Stimulated activated CD8-positive, alpha-beta memory T cell treated with anti-CD3 and anti-CD28 coated beads, Interleukin-15, amount 100 ng/mL, for 4 hours (primary cell): ENCODE measurements at regions not wholly inside any gene's neighbourhood (a gene's known extent, or its start where the extent isn't known, plus 50 kb on each side); places are given as distances from the start of the nearest gene placed in this dataset.
"Not testable (repeated sequence)": the region's sequence is repeated elsewhere in the genome, so short reads cannot be mapped to it uniquely, and the experiment has no call there.

Source experiments
- DNase-seq, 2 donors: peaks; one replicate each; pipeline ENCODE4 v3.0.0-alpha.2; 2020; ENCODE audit warnings: low read depth in 2 of 2

GRCh38 chr13:33340631-33341030, 55.1 kb upstream of the STARD13 start:
- no peak for DNase-seq

GRCh38 chr13:33341861-33342452, 56.4 kb upstream of the STARD13 start:
- DNase-seq = no peak

- DNase-seq = no peak
These were observed 60.3 kb upstream of the STARD13 start for GRCh38 chr13:33345842-33346241.

- DNase-seq = no peak
These were observed 62.3 kb upstream of the STARD13 start for GRCh38 chr13:33347861-33348260.

- DNase-seq = no peak
These were observed 62.8 kb upstream of the STARD13 start for GRCh38 chr13:33348366-33348765.

- no peak for DNase-seq
These were observed 63.9 kb upstream of the STARD13 start for GRCh38 chr13:33349288-33349985.

- DNase-seq = no peak
These were observed 64.7 kb upstream of the STARD13 start for GRCh38 chr13:33349986-33350826.

GRCh38 chr13:33351319-33351718, 65.8 kb upstream of the STARD13 start:
- DNase-seq = no peak

- no peak for DNase-seq
These were observed 66.5 kb upstream of the STARD13 start for GRCh38 chr13:33352041-33352440.

- no peak for DNase-seq
These were observed 67.0 kb upstream of the STARD13 start for GRCh38 chr13:33352526-33352925.

- no peak for DNase-seq
These were observed 67.7 kb upstream of the STARD13 start for GRCh38 chr13:33353210-33353609.

- DNase-seq = no peak
These were observed 68.1 kb upstream of the STARD13 start for GRCh38 chr13:33353646-33354045.

GRCh38 chr13:33355201-33355895, 69.8 kb upstream of the STARD13 start:
- no peak for DNase-seq

- DNase-seq = not testable (repeated sequence)
These were observed 72.5 kb upstream of the STARD13 start for GRCh38 chr13:33358076-33358475.

GRCh38 chr13:33362986-33363727, 77.6 kb upstream of the STARD13 start:
- no peak for DNase-seq

GRCh38 chr13:33364192-33364591, 78.6 kb upstream of the STARD13 start:
- DNase-seq = no peak

GRCh38 chr13:33366469-33367062, 81.0 kb upstream of the STARD13 start:
- DNase-seq = no peak

- no peak for DNase-seq
These were observed 81.8 kb upstream of the STARD13 start for GRCh38 chr13:33367171-33367895.

GRCh38 chr13:33367926-33368325, 82.4 kb upstream of the STARD13 start:
- DNase-seq = peak in 1 of 2 donors; percentile 3

GRCh38 chr13:33369073-33369472, 83.5 kb upstream of the STARD13 start:
- DNase-seq = no peak
